ENCODE measurements at regions not wholly inside any gene's neighbourhood (a gene's known extent, or its start where the extent isn't known, plus 50 kb on each side); places are given as distances from the start of the nearest gene placed in this dataset.

DNA sequence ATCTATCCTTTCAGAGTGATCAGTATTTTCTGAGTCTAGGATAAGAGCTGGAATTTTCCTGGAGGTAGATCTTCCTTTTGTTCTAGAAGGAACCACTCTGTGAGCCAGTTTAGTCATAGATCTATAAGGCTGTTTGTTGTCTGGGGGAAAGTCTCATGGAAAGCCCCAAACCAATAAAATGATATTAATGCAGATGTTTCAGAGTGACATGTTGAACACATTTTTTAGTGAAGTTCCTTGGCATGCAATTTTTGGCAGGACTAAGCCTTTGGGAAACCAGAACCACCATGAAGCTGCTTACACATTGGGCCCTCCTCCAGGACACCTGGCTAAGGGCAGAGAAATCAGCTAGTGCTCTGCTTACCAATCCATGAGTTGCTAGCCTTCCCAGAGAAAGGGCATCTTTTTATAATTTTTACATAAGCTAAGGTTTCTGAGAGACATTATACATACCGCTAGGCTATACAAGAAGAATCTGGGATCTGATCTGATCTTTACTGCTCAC lies 101.5 kb upstream of the PCED1B start:
- no peaks in the 10 kb centered on the region for H3K36me3 Mint-ChIP-seq (ENCODE audit: insufficient read depth, unreplicated experiment)
- CTCF ChIA-PET, result no interaction called here
- intact Hi-C loops (cut with micrococcal nuclease; ENCODE audit: unreplicated experiment), result no loop called here
- TF ChIP-seq, protein P1, sequence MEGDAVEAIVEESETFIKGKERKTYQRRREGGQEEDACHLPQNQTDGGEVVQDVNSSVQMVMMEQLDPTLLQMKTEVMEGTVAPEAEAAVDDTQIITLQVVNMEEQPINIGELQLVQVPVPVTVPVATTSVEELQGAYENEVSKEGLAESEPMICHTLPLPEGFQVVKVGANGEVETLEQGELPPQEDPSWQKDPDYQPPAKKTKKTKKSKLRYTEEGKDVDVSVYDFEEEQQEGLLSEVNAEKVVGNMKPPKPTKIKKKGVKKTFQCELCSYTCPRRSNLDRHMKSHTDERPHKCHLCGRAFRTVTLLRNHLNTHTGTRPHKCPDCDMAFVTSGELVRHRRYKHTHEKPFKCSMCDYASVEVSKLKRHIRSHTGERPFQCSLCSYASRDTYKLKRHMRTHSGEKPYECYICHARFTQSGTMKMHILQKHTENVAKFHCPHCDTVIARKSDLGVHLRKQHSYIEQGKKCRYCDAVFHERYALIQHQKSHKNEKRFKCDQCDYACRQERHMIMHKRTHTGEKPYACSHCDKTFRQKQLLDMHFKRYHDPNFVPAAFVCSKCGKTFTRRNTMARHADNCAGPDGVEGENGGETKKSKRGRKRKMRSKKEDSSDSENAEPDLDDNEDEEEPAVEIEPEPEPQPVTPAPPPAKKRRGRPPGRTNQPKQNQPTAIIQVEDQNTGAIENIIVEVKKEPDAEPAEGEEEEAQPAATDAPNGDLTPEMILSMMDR (IDR thresholded peaks at IDR 0.05; ENCODE audit: unreplicated experiment), result no peak
- no peak overlapping the region for H3K27ac Mint-ChIP-seq (ENCODE audit: unreplicated experiment)
- no peak overlapping the region for H3K4me3 Mint-ChIP-seq (ENCODE audit: low read depth, unreplicated experiment)
- no peaks in the 10 kb centered on the region for H3K4me1 Mint-ChIP-seq (ENCODE audit: low read depth, unreplicated experiment)
- no peaks in the 10 kb centered on the region for H3K27me3 Mint-ChIP-seq (ENCODE audit: unreplicated experiment)
- H3K9me3 Mint-ChIP-seq (ENCODE audit: low read depth, unreplicated experiment), result no peaks in the 10 kb centered on the region
- BruUV-seq (replicated peaks), result no TSS peak
- DNase-seq, result no peak

- H3K4me1 Mint-ChIP-seq (ENCODE audit: low read depth, unreplicated experiment), result peaks cover 9% of the 10 kb centered on the region
- no TSS peak for BruUV-seq (replicated peaks)
- no peak for DNase-seq
- CTCF ChIA-PET, result no interaction called here
- H3K36me3 Mint-ChIP-seq (ENCODE audit: insufficient read depth, unreplicated experiment), result no peaks in the 10 kb centered on the region
- intact Hi-C loops (cut with micrococcal nuclease; ENCODE audit: unreplicated experiment), result loop anchor here (5.0 kb wide), 1 partner anchor 39 kb away; no protein-coding TSS in a partner anchor
- TF ChIP-seq, protein P1 (IDR thresholded peaks at IDR 0.05; ENCODE audit: unreplicated experiment), result no peak
- no peak overlapping the region for H3K27ac Mint-ChIP-seq (ENCODE audit: unreplicated experiment)
- no peaks in the 10 kb centered on the region for H3K9me3 Mint-ChIP-seq (ENCODE audit: low read depth, unreplicated experiment)
- H3K4me3 Mint-ChIP-seq (ENCODE audit: low read depth, unreplicated experiment), result no peak overlapping the region
- no peaks in the 10 kb centered on the region for H3K27me3 Mint-ChIP-seq (ENCODE audit: unreplicated experiment)
Observed at GRCh38 chr12:46981622-46982021, 97.8 kb upstream of the PCED1B start.

- intact Hi-C loops (cut with micrococcal nuclease; ENCODE audit: unreplicated experiment), result loop anchor here (5.0 kb wide), 1 partner anchor 41 kb away; no protein-coding TSS in a partner anchor
- no peak overlapping the region for H3K27ac Mint-ChIP-seq (ENCODE audit: unreplicated experiment)
- DNase-seq, result no peak
- no TSS peak for BruUV-seq (replicated peaks)
- CTCF ChIA-PET, result interaction anchor here (0.8 to 1.3 kb wide), 2 partner anchors 18 to 858 kb away, joined by 3 to 5 read pairs; no protein-coding TSS in a partner anchor
- H3K36me3 Mint-ChIP-seq (ENCODE audit: insufficient read depth, unreplicated experiment), result no peaks in the 10 kb centered on the region
- H3K4me1 Mint-ChIP-seq (ENCODE audit: low read depth, unreplicated experiment), result peaks cover 9% of the 10 kb centered on the region
- no peaks in the 10 kb centered on the region for H3K27me3 Mint-ChIP-seq (ENCODE audit: unreplicated experiment)
- no peaks in the 10 kb centered on the region for H3K9me3 Mint-ChIP-seq (ENCODE audit: low read depth, unreplicated experiment)
- TF ChIP-seq, protein P1 (IDR thresholded peaks at IDR 0.05; ENCODE audit: unreplicated experiment), result no peak
- H3K4me3 Mint-ChIP-seq (ENCODE audit: low read depth, unreplicated experiment), result no peak overlapping the region
Observed at GRCh38 chr12:46982629-46983392, 96.6 kb upstream of the PCED1B start.

DNA sequence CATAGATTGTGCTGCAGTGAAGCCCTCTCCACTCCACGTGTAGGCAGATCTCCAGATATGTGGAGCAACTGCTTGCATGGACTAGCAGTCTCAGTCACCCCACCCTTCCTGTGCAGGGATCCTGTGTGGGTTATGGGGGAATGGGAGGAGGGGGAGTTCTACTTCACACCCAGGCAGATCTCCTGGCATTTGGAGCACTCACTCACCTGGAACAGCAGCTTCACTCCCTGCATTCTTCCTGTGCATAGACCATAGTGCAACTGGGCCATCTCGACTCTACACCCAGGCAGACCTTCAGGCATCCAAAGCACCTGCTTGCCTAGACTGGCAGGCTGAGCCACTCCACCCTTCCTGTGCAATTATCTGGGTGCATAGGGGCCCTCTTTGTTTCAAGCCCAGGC lies 96.0 kb upstream of the PCED1B start:
- no TSS peak for BruUV-seq (replicated peaks)
- Mint-ChIP-seq H3K27ac (ENCODE audit: unreplicated experiment) (no peak overlapping the region), H3K4me1 (ENCODE audit: low read depth, unreplicated experiment) (peaks cover 9% of the 10 kb centered on the region), H3K27me3 (ENCODE audit: unreplicated experiment) (no peaks in the 10 kb centered on the region), H3K9me3 (ENCODE audit: low read depth, unreplicated experiment) (peaks cover 3% of the 10 kb centered on the region), H3K4me3 (ENCODE audit: low read depth, unreplicated experiment) (no peak overlapping the region), H3K36me3 (ENCODE audit: insufficient read depth, unreplicated experiment) (no peaks in the 10 kb centered on the region)
- intact Hi-C loops (cut with micrococcal nuclease; ENCODE audit: unreplicated experiment), result loop anchor here (5.0 kb wide), 1 partner anchor 41 kb away; no protein-coding TSS in a partner anchor
- no peak for DNase-seq
- CTCF ChIA-PET, result interaction anchor here (0.6 to 1.3 kb wide), 5 partner anchors 15 to 859 kb away, joined by 3 to 5 read pairs (median 3); no protein-coding TSS in a partner anchor
- TF ChIP-seq, protein P1 (IDR thresholded peaks at IDR 0.05; ENCODE audit: unreplicated experiment), result no peak
